GM20000 (cell line): ENCODE measurements at regions not wholly inside any gene's neighbourhood (a gene's known extent, or its start where the extent isn't known, plus 50 kb on each side); places are given as distances from the start of the nearest gene placed in this dataset.

ENCODE experiments used
- DNase-seq: peaks from one replicate; pipeline ENCODE4 v3.0.0; 2012; ENCODE audit warnings: low spot score
- TF ChIP-seq, protein P1 (sequence below): IDR thresholded peaks from 2 replicates; pipeline ENCODE4 v1.5.1; 2012; ENCODE audit warnings: mild to moderate bottlenecking, control low read depth; ENCODE audit errors: extremely low read depth, missing control alignments

GRCh38 chr3:181851063-181851462 is 139.3 kb downstream of the SOX2 start:
- DNase-seq, result no peak
- TF ChIP-seq, protein P1, sequence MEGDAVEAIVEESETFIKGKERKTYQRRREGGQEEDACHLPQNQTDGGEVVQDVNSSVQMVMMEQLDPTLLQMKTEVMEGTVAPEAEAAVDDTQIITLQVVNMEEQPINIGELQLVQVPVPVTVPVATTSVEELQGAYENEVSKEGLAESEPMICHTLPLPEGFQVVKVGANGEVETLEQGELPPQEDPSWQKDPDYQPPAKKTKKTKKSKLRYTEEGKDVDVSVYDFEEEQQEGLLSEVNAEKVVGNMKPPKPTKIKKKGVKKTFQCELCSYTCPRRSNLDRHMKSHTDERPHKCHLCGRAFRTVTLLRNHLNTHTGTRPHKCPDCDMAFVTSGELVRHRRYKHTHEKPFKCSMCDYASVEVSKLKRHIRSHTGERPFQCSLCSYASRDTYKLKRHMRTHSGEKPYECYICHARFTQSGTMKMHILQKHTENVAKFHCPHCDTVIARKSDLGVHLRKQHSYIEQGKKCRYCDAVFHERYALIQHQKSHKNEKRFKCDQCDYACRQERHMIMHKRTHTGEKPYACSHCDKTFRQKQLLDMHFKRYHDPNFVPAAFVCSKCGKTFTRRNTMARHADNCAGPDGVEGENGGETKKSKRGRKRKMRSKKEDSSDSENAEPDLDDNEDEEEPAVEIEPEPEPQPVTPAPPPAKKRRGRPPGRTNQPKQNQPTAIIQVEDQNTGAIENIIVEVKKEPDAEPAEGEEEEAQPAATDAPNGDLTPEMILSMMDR, result no peak

GRCh38 chr3:181855825-181856224 is 144.1 kb downstream of the SOX2 start:
- no peak for DNase-seq
- TF ChIP-seq, protein P1, result no peak

GRCh38 chr3:181859518-181859917 is 147.8 kb downstream of the SOX2 start:
- TF ChIP-seq, protein P1, result no peak
- DNase-seq, result no peak

- DNase-seq, result no peak
- TF ChIP-seq, protein P1, result no peak
These were observed 148.5 kb downstream of the SOX2 start for GRCh38 chr3:181860235-181860634.

DNA sequence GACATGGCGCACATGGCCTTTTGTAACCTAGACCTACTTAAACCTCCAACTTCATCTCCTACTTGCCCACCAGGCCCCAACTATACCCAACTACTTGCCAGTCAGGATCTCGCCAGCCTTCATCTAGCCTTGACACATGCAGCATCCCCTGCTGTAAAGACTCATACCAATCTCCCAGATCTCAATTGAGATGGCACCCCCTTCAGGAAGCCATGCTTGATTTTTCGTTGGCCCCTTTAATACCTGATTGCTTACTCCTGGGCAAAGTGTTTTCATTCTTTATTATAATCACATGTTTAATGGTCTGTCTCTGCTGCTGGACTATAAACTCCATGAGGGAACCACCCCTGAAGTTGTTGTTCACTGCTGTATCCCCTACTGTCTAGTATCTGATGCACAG is 150.8 kb downstream of the SOX2 start:
- DNase-seq, result no peak
- TF ChIP-seq, protein P1, result no peak

GRCh38 chr3:181868576-181869082 is 156.9 kb downstream of the SOX2 start:
- DNase-seq, result no peak

DNA sequence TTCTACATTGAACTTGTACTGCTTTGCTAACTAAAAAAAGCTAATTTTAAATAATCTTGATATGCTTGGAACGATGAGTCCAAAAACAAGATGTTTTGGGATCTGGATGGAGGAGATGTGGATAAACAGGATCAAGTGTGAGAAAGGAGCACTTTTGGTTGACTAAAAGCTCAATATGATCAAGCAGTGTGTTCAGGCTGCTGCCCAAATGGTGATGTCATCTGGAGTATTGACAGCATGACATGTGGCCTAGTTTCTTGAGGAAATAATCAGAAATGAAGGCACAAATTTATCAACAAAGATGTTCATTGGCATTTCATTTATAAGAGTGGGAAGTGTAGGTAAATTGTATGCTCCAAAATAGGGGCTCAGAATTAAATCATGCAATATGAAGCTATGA is 161.2 kb downstream of the SOX2 start:
- no peak for DNase-seq
- TF ChIP-seq, protein P1, result no peak

More at GRCh38 chr3:181868576-181869082, 156.9 kb downstream of the SOX2 start:
- TF ChIP-seq, protein P1, result no peak
